ENCODE measurements at regions not wholly inside any gene's neighbourhood (a gene's known extent, or its start where the extent isn't known, plus 50 kb on each side); places are given as distances from the start of the nearest gene placed in this dataset.

DNA sequence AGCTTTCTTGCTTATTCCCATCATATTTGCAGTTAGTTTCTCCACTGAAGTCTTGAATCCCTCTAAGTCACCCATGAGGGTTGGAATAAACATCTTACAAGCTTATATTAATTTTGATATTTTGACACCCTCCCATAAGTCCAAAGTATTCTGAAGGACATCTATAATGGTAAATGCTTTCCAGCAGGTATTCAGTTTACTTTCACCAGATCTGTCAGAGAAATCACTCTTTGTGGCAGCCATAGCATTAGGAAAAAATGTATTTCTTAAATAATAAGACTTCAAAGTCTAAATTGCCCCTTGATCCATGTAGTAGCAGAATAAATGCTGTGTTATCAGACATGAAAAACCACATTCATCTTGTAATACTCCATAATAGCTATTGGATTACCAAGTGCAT lies 1371.7 kb upstream of the PABPC4L start:
- no peak overlapping the region for H3K4me2 ChIP-seq (ENCODE audit: insufficient read depth, low read length)
- H3K36me3 ChIP-seq (ENCODE audit: control insufficient read depth in 2 of 2, extremely low read depth in 1 of 2, insufficient read depth in 2 of 2, low read length in 2 of 2), result no peaks in the 10 kb centered on the region
- no peak overlapping the region for H3K4me3 ChIP-seq (replicated peaks in 1 of 3; ENCODE audit: insufficient read depth in 1 of 3, low read depth in 1 of 3, low read length in 3 of 3)
- H2AFZ ChIP-seq (ENCODE audit: low read depth, low read length), result no peak overlapping the region
- FAIRE-seq (no peak), DNase-seq (ENCODE audit: low read depth, low spot score) (no peak)
- dilution Hi-C loops (cut with MboI; ENCODE audit: extremely low pct_ligation_motif_present, low sequenced_read_pairs) (no loop called here), intact Hi-C loops (cut with micrococcal nuclease) (no loop called here)
- BruUV-seq (replicated peaks), result no TSS peak
- no peaks in the 10 kb centered on the region for H3K9me3 ChIP-seq (replicated peaks; ENCODE audit: control insufficient read depth, insufficient read depth, low read length)
- no peak overlapping the region for H3K27ac ChIP-seq (ENCODE audit: insufficient read depth, low read depth, low read length)
- TF ChIP-seq POLR2A (IDR thresholded peaks at IDR 0.05; ENCODE audit: low read depth, low read length), result no peak
- TF ChIP-seq FOS (IDR thresholded peaks at IDR 0.05; ENCODE audit: borderline replicate concordance, insufficient read depth, low read length), result no peak
- no peak for TF ChIP-seq EZH2 (IDR thresholded peaks at IDR 0.05; ENCODE audit: borderline replicate concordance, low read depth, low read length, severe bottlenecking)
- TF ChIP-seq MYC (IDR thresholded peaks at IDR 0.05; ENCODE audit: low read depth, low read length), result no peak
- TF ChIP-seq, protein P1, sequence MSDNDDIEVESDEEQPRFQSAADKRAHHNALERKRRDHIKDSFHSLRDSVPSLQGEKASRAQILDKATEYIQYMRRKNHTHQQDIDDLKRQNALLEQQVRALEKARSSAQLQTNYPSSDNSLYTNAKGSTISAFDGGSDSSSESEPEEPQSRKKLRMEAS (IDR thresholded peaks at IDR 0.05; ENCODE audit: insufficient read depth, insufficient read length), result no peak
- no peak for TF ChIP-seq CTCF (IDR thresholded peaks at IDR 0.05; ENCODE audit: extremely low read depth in 1 of 2, insufficient read depth in 1 of 2, low read depth in 1 of 2, low read length in 2 of 2)
- POLR2A ChIA-PET, result no interaction called here
- H3K79me2 ChIP-seq (ENCODE audit: control insufficient read depth, insufficient read depth, low read length), result no peaks in the 10 kb centered on the region
- no peaks in the 10 kb centered on the region for H4K20me1 ChIP-seq (replicated peaks; ENCODE audit: control insufficient read depth, extremely low read depth, insufficient read depth, low read length)
- H3K9ac ChIP-seq (replicated peaks; ENCODE audit: extremely low read depth, insufficient read depth, low read length), result no peak overlapping the region
- H3K9me1 ChIP-seq (replicated peaks; ENCODE audit: control insufficient read depth, extremely low read depth, insufficient read depth, low read length), result no peaks in the 10 kb centered on the region
- H3K4me1 ChIP-seq (ENCODE audit: control insufficient read depth, extremely low read depth, insufficient read depth, low read length), result no peaks in the 10 kb centered on the region
- no peaks in the 10 kb centered on the region for H3K27me3 ChIP-seq (ENCODE audit: control insufficient read depth in 2 of 2, insufficient read depth in 2 of 2, low read length in 2 of 2)
- CTCF ChIA-PET, result no interaction called here

GRCh38 chr4:135564090-135564489 lies 1362.5 kb upstream of the PABPC4L start:
- FAIRE-seq (no peak), DNase-seq (ENCODE audit: low read depth, low spot score) (no peak)
- Histone ChIP-seq H2AFZ (ENCODE audit: low read depth, low read length) (no peak overlapping the region), H3K4me2 (ENCODE audit: insufficient read depth, low read length) (no peak overlapping the region), H3K9me3 (replicated peaks; ENCODE audit: control insufficient read depth, insufficient read depth, low read length) (no peaks in the 10 kb centered on the region), H3K4me1 (ENCODE audit: control insufficient read depth, extremely low read depth, insufficient read depth, low read length) (no peaks in the 10 kb centered on the region), H4K20me1 (replicated peaks; ENCODE audit: control insufficient read depth, extremely low read depth, insufficient read depth, low read length) (no peaks in the 10 kb centered on the region), H3K27me3 (ENCODE audit: control insufficient read depth in 2 of 2, insufficient read depth in 2 of 2, low read length in 2 of 2) (no peaks in the 10 kb centered on the region), H3K79me2 (ENCODE audit: control insufficient read depth, insufficient read depth, low read length) (no peaks in the 10 kb centered on the region), H3K4me3 (replicated peaks in 1 of 3; ENCODE audit: insufficient read depth in 1 of 3, low read depth in 1 of 3, low read length in 3 of 3) (no peak overlapping the region), H3K27ac (ENCODE audit: insufficient read depth, low read depth, low read length) (no peak overlapping the region), H3K9ac (replicated peaks; ENCODE audit: extremely low read depth, insufficient read depth, low read length) (no peak overlapping the region), H3K36me3 (ENCODE audit: control insufficient read depth in 2 of 2, extremely low read depth in 1 of 2, insufficient read depth in 2 of 2, low read length in 2 of 2) (no peaks in the 10 kb centered on the region), H3K9me1 (replicated peaks; ENCODE audit: control insufficient read depth, extremely low read depth, insufficient read depth, low read length) (no peaks in the 10 kb centered on the region)
- intact Hi-C loops (cut with micrococcal nuclease), result no loop called here
- CTCF ChIA-PET, result no interaction called here
- no TSS peak for BruUV-seq (replicated peaks)
- TF ChIP-seq POLR2AphosphoS5 (IDR thresholded peaks at IDR 0.05; ENCODE audit: insufficient read depth, low read depth, low read length) (no peak), JUN (IDR thresholded peaks at IDR 0.05; ENCODE audit: borderline replicate concordance, insufficient read depth, insufficient read length, low read depth) (no peak), EZH2 (IDR thresholded peaks at IDR 0.05; ENCODE audit: borderline replicate concordance, low read depth, low read length, severe bottlenecking) (no peak), FOS (IDR thresholded peaks at IDR 0.05; ENCODE audit: borderline replicate concordance, insufficient read depth, low read length) (no peak), CTCF (IDR thresholded peaks at IDR 0.05; ENCODE audit: extremely low read depth in 1 of 2, insufficient read depth in 1 of 2, low read depth in 1 of 2, low read length in 2 of 2) (no peak), MYC (IDR thresholded peaks at IDR 0.05; ENCODE audit: low read depth, low read length) (no peak), GATA2 (IDR thresholded peaks at IDR 0.05; ENCODE audit: insufficient read depth, insufficient read length, low read depth, low read length) (no peak), POLR2A (IDR thresholded peaks at IDR 0.05; ENCODE audit: low read depth, low read length) (no peak)
- TF ChIP-seq, protein P1 (IDR thresholded peaks at IDR 0.05; ENCODE audit: insufficient read depth, insufficient read length), result no peak
- POLR2A ChIA-PET, result no interaction called here
- dilution Hi-C loops (cut with MboI; ENCODE audit: extremely low pct_ligation_motif_present, low sequenced_read_pairs), result no loop called here
